A673 (cell line): ENCODE measurements at regions not wholly inside any gene's neighbourhood (a gene's known extent, or its start where the extent isn't known, plus 50 kb on each side); places are given as distances from the start of the nearest gene placed in this dataset.

Experiments used
- BruUV-seq: library from RNA; stranded (reverse); fragments of 400-500 nt; replicated peaks from 2 replicates; lab custom pipeline; 2021; lab: Mats Ljungman, UMichigan
- CTCF ChIA-PET: fragments of 300-600 bp; sonication (Branson Sonifier 250); formaldehyde crosslinking; loops from one replicate; lab custom pipeline; 2022; ENCODE audit warnings: antibody characterized with exemption; lab: Charles Lee
- POLR2A ChIA-PET: fragments of 300-600 bp; sonication (Branson Sonifier 250); formaldehyde crosslinking; loops from one replicate; lab custom pipeline; 2022; ENCODE audit warnings: antibody characterized with exemption; ENCODE audit not compliant: low non-redundant PET; lab: Charles Lee
- DNase-seq: peaks from one replicate; pipeline ENCODE4 v3.0.0-alpha.2; 2015; ENCODE audit warnings: low spot score
- H3K27ac ChIP-seq: fragments of 200-600 bp; sonication (generic); 2 replicates; pipeline ENCODE4 v1.5.1; 2016; ENCODE audit warnings: mixed run types, low read depth, mild to moderate bottlenecking, mixed read lengths, antibody characterized with exemption, low read length; ENCODE audit not compliant: poor library complexity, severe bottlenecking
- H3K27me3 ChIP-seq: fragments of 200-600 bp; sonication (generic); replicated peaks from 2 replicates; pipeline ENCODE4 v1.6.1; 2017; ENCODE audit warnings: mixed run types, low read depth, mild to moderate bottlenecking, mixed read lengths, antibody characterized with exemption, low read length; ENCODE audit not compliant: insufficient read depth, poor library complexity
- H3K36me3 ChIP-seq: fragments of 200-600 bp; sonication (generic); 2 replicates; pipeline ENCODE4 v1.6.1; 2016; ENCODE audit warnings: mixed run types, mild to moderate bottlenecking, mixed read lengths, antibody characterized with exemption, low read length; ENCODE audit not compliant: insufficient read depth, poor library complexity, severe bottlenecking
- H3K4me1 ChIP-seq: fragments of 200-600 bp; sonication (generic); 2 replicates; pipeline ENCODE4 v1.6.1; 2017; ENCODE audit warnings: mixed run types, mild to moderate bottlenecking, mixed read lengths, antibody characterized with exemption, low read length; ENCODE audit not compliant: insufficient read depth, poor library complexity, severe bottlenecking
- H3K4me3 ChIP-seq: fragments of 200-600 bp; sonication (generic); 2 replicates; pipeline ENCODE4 v1.5.1; 2016; ENCODE audit warnings: low read depth, mixed run types, mild to moderate bottlenecking, mixed read lengths, low read length; ENCODE audit not compliant: poor library complexity, severe bottlenecking
- H3K9me3 ChIP-seq: fragments of 200-600 bp; sonication (generic); 2 replicates; pipeline ENCODE4 v1.6.1; 2016; ENCODE audit warnings: mixed run types, low read depth, mild to moderate bottlenecking, mixed read lengths, antibody characterized with exemption, low read length; ENCODE audit not compliant: poor library complexity, severe bottlenecking
- CTCF ChIP-seq: fragments of 300-800, 200-600 bp; sonication (generic); conservative IDR thresholded peaks from 2 replicates; pipeline ENCODE4 v1.5.1; 2017; ENCODE audit warnings: low read depth, mild to moderate bottlenecking, antibody characterized with exemption, low read length, moderate library complexity, mixed read lengths
- EZH2 ChIP-seq: fragments of 200-600 bp; sonication (generic); IDR thresholded peaks from 2 replicates; pipeline ENCODE4 v1.6.1; 2017; ENCODE audit warnings: borderline replicate concordance, low read depth, mild to moderate bottlenecking, mixed read lengths, antibody characterized with exemption, low read length; ENCODE audit not compliant: poor library complexity, severe bottlenecking
- intact Hi-C: fragments of 100-400 bp; cut with micrococcal nuclease; formaldehyde crosslinking; loops from one replicate; pipeline ENCODE4 v1.10.0; 2022; ENCODE audit not compliant: unreplicated experiment

GRCh38 chr1:29632806-29633615 lies 396.7 kb downstream of the PTPRU start:
- no peak overlapping the region for H3K27ac ChIP-seq
- POLR2A ChIA-PET: interaction anchor here (0.7 kb wide), 1 partner anchor 15 kb away, joined by 7 read pairs; no protein-coding TSS in a partner anchor
- no peaks in the 10 kb centered on the region for H3K9me3 ChIP-seq
- H3K4me1 ChIP-seq: no peaks in the 10 kb centered on the region
- CTCF ChIA-PET: interaction anchor here (0.8 kb wide), 1 partner anchor 21 kb away, joined by 10 read pairs; no protein-coding TSS in a partner anchor
- no peak for DNase-seq
- BruUV-seq: no TSS peak
- H3K36me3 ChIP-seq: no peaks in the 10 kb centered on the region
- TF ChIP-seq CTCF (no peak), EZH2 (no peak)
- H3K4me3 ChIP-seq: no peak overlapping the region
- intact Hi-C loops: no loop called here
- no peaks in the 10 kb centered on the region for H3K27me3 ChIP-seq

DNA sequence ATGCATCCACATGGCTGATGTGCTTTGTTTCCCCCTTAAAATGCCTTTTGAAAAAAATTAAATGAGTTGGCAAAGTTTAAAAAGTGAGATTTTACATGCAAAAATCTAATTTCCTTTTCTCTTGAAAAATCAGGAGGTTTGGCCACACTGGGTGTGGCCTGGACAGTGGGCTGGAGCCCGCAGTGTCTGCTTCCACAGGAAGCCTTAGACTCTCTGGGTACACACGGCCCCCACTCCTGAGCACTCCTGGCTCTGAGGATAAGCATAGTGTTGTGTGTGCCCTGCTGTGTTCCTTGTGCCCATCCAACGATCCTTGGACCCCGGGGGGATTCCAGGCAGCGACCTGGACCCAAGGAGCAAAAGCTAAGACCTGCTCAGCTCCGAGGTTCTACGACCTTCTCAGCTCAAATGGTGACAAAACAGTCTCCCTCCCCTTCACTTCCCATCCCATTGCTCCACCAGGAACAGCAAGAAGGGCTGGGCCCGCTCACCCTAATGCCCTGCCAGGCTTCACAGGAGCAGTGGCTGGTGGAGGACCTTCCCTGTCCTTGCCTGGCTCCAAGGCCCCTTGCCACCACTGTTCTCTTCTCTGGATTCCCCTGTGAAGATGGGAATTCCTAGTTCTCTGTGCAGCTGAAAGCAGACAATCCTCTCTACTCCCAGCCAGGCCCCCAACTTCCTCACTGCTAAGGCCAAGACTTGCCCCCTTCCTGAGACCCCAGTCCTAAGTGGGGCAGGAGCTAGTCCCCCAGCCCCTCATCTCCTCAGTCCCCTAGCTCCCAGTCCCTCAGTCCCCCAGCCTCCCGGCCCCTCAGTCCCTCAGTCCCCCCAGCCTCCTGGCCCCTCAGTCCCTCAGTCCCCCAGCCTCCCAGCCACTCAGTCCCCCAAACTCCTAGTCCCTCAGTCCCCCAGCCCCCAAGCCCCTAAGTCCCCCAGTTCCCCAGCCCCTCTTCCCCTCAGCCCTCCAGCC lies 395.8 kb downstream of the PTPRU start:
- POLR2A ChIA-PET: interaction anchor here (0.7 kb wide), 1 partner anchor 16 kb away, joined by 7 read pairs; no protein-coding TSS in a partner anchor
- Histone ChIP-seq H3K9me3 (no peaks in the 10 kb centered on the region), H3K4me3 (no peak overlapping the region), H3K27ac (no peak overlapping the region), H3K4me1 (no peaks in the 10 kb centered on the region), H3K36me3 (no peaks in the 10 kb centered on the region), H3K27me3 (no peaks in the 10 kb centered on the region)
- BruUV-seq: no TSS peak
- intact Hi-C loops: no loop called here
- no peak for TF ChIP-seq EZH2
- no peak for TF ChIP-seq CTCF
- CTCF ChIA-PET: interaction anchor here (0.8 kb wide), 1 partner anchor 22 kb away, joined by 10 read pairs; no protein-coding TSS in a partner anchor
- no peak for DNase-seq

GRCh38 chr1:29631361-29631760 lies 395.0 kb downstream of the PTPRU start:
- DNase-seq: no peak
- POLR2A ChIA-PET: no interaction called here
- no peaks in the 10 kb centered on the region for H3K36me3 ChIP-seq
- intact Hi-C loops: no loop called here
- H3K27me3 ChIP-seq: no peaks in the 10 kb centered on the region
- no peaks in the 10 kb centered on the region for H3K9me3 ChIP-seq
- CTCF ChIA-PET: no interaction called here
- no peak overlapping the region for H3K4me3 ChIP-seq
- no peak overlapping the region for H3K27ac ChIP-seq
- TF ChIP-seq EZH2: no peak
- no peak for TF ChIP-seq CTCF
- BruUV-seq: no TSS peak
- H3K4me1 ChIP-seq: no peaks in the 10 kb centered on the region
